OCI-LY3 (cell line): ENCODE measurements at regions not wholly inside any gene's neighbourhood (a gene's known extent, or its start where the extent isn't known, plus 50 kb on each side); places are given as distances from the start of the nearest gene placed in this dataset.

Experiments
- CTCF ChIP-seq: fragments of 200-600, 300-600 bp; sonication (generic); IDR thresholded peaks from 2 replicates; pipeline ENCODE4 v1.5.1; 2014; ENCODE audit warnings: antibody characterized with exemption, low read length, low read depth
- EZH2phosphoT487 ChIP-seq: fragments of 200-600 bp; shearing (Covaris generic); IDR thresholded peaks from 2 replicates; pipeline ENCODE4 v1.6.1; 2018; ENCODE audit warnings: antibody characterized with exemption, mixed run types, low read depth

GRCh38 chr22:34798605-34799004 lies 267.4 kb upstream of the ISX start:
- TF ChIP-seq CTCF, result no peak
- TF ChIP-seq EZH2phosphoT487, result no peak
